Vagina (tissue), 2 donors: ENCODE measurements at regions not wholly inside any gene's neighbourhood (a gene's known extent, or its start where the extent isn't known, plus 50 kb on each side); places are given as distances from the start of the nearest gene placed in this dataset.

Experiments used
- POLR2AphosphoS5 ChIP-seq, 2 donors: sonication (generic); formaldehyde crosslinking; IDR thresholded peaks; one replicate each; pipeline ENCODE4 v1.9.0; 2017; ENCODE audit warnings: antibody characterized with exemption in 2 of 2, mild to moderate bottlenecking in 2 of 2, low read depth in 1 of 2; ENCODE audit not compliant: insufficient read depth in 1 of 2
- TF ChIP-seq, protein P1 (sequence below), 3 experiments: fragments of 450-650 bp in 2 of 3; fragments of 200-600 bp in 1 of 3; sonication (generic) in 1 of 3; IDR thresholded peaks; one replicate each; pipeline ENCODE4 v1.5.1; 2017 to 2019; ENCODE audit warnings: antibody characterized with exemption in 3 of 3, mild to moderate bottlenecking in 2 of 3, moderate library complexity in 2 of 3

DNA sequence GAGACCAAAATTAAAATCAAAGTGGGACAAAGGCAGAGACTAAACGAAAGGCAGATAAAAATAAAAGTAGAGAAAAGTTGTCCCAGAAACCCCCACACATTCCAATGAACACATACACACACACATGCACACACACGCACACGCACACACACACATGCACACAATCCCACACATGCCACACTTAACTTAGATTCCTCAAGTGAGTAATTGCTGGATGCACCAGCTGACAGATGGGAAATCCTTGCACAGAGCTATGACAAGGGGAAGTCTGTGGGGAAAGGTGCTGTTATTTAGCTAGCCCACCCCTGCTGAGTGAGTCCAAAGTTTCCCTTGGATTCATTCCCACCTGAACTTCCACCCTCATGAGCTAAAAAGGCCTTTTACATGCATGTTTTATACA is 233.9 kb downstream of the RAB28 start:
- TF ChIP-seq, protein P1, sequence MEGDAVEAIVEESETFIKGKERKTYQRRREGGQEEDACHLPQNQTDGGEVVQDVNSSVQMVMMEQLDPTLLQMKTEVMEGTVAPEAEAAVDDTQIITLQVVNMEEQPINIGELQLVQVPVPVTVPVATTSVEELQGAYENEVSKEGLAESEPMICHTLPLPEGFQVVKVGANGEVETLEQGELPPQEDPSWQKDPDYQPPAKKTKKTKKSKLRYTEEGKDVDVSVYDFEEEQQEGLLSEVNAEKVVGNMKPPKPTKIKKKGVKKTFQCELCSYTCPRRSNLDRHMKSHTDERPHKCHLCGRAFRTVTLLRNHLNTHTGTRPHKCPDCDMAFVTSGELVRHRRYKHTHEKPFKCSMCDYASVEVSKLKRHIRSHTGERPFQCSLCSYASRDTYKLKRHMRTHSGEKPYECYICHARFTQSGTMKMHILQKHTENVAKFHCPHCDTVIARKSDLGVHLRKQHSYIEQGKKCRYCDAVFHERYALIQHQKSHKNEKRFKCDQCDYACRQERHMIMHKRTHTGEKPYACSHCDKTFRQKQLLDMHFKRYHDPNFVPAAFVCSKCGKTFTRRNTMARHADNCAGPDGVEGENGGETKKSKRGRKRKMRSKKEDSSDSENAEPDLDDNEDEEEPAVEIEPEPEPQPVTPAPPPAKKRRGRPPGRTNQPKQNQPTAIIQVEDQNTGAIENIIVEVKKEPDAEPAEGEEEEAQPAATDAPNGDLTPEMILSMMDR (IDR thresholded peaks at IDR 0.05) = no peak
- no peak for TF ChIP-seq POLR2AphosphoS5 (IDR thresholded peaks at IDR 0.05; ENCODE audit: insufficient read depth in 1 of 2, low read depth in 1 of 2)
